ENCODE measurements at regions not wholly inside any gene's neighbourhood (a gene's known extent, or its start where the extent isn't known, plus 50 kb on each side); places are given as distances from the start of the nearest gene placed in this dataset.
A peak's percentile ranks its signal among the peaks of the same experiment; 100 is the strongest.
"Not testable (repeated sequence)": the region's sequence is repeated elsewhere in the genome, so short reads cannot be mapped to it uniquely, and the experiment has no call there.

- no peak for DNase-seq (ENCODE audit: low read depth in 3 of 3)
Observed at GRCh38 chr1:182260516-182260915, 131.1 kb downstream of the GLUL start.

GRCh38 chr1:182259968-182260367 is 131.6 kb downstream of the GLUL start:
- no peak for DNase-seq (ENCODE audit: low read depth in 3 of 3)

GRCh38 chr1:182259229-182259872 is 132.2 kb downstream of the GLUL start:
- DNase-seq (ENCODE audit: low read depth in 3 of 3), result peak; percentile 3 to 21 (median 5)

- DNase-seq (ENCODE audit: low read depth in 3 of 3), result no peak
Observed at GRCh38 chr1:182257369-182258063, 134.1 kb downstream of the GLUL start.

- DNase-seq (ENCODE audit: low read depth in 3 of 3), result no peak
Observed at GRCh38 chr1:182256931-182257330, 134.7 kb downstream of the GLUL start.

- DNase-seq (ENCODE audit: low read depth in 3 of 3), result no peak
Observed at GRCh38 chr1:182255494-182255893, 136.1 kb downstream of the GLUL start.

- DNase-seq (ENCODE audit: low read depth in 3 of 3), result no peak
Observed at GRCh38 chr1:182253319-182253860, 138.2 kb downstream of the GLUL start.

- no peak for DNase-seq (ENCODE audit: low read depth in 3 of 3)
Observed at GRCh38 chr1:182251561-182251960, 140.0 kb downstream of the GLUL start.

- DNase-seq (ENCODE audit: low read depth in 3 of 3), result peak in 1 of 3 experiments; percentile 54
Observed at GRCh38 chr1:182249201-182249676, 142.4 kb downstream of the GLUL start.

- peak in 1 of 3 experiments; percentile 26 for DNase-seq (ENCODE audit: low read depth in 3 of 3)
Observed at GRCh38 chr1:182248721-182249120, 142.9 kb downstream of the GLUL start.

- not testable (repeated sequence) for DNase-seq (ENCODE audit: low read depth in 3 of 3)
Observed at GRCh38 chr1:182247813-182248212, 143.8 kb downstream of the GLUL start.

- DNase-seq (ENCODE audit: low read depth in 3 of 3), result no peak
Observed at GRCh38 chr1:182246783-182247182, 144.8 kb downstream of the GLUL start.

GRCh38 chr1:182245040-182245439 is 146.6 kb downstream of the GLUL start:
- no peak for DNase-seq (ENCODE audit: low read depth in 3 of 3)

- no peak for DNase-seq (ENCODE audit: low read depth in 3 of 3)
Observed at GRCh38 chr1:182244451-182244850, 147.1 kb downstream of the GLUL start.

- DNase-seq (ENCODE audit: low read depth in 3 of 3), result no peak
Observed at GRCh38 chr1:182242641-182243040, 148.9 kb downstream of the GLUL start.

- no peak for DNase-seq (ENCODE audit: low read depth in 3 of 3)
Observed at GRCh38 chr1:182240085-182240484, 151.5 kb downstream of the GLUL start.

- no peak for DNase-seq (ENCODE audit: low read depth in 3 of 3)
Observed at GRCh38 chr1:182238421-182238820, 153.2 kb downstream of the GLUL start.

- DNase-seq (ENCODE audit: low read depth in 3 of 3), result no peak
Observed at GRCh38 chr1:182237329-182237728, 154.3 kb downstream of the GLUL start.

GRCh38 chr1:182236651-182237077 is 154.9 kb downstream of the GLUL start:
- DNase-seq (ENCODE audit: low read depth in 3 of 3), result no peak

- DNase-seq (ENCODE audit: low read depth in 3 of 3), result no peak
Observed at GRCh38 chr1:182235952-182236650, 155.5 kb downstream of the GLUL start.

GRCh38 chr1:182235604-182235951 is 156.0 kb downstream of the GLUL start:
- DNase-seq (ENCODE audit: low read depth in 3 of 3), result no peak

- DNase-seq (ENCODE audit: low read depth in 3 of 3), result no peak
Observed at GRCh38 chr1:182229921-182230491, 161.6 kb downstream of the GLUL start.

Data from stimulated activated CD4-positive, alpha-beta T cell treated with anti-CD3 and anti-CD28 coated beads, TNF-alpha, amount 100 ng/mL, for 24 hours (primary cell).